HG02798 (cell line): ENCODE measurements at regions not wholly inside any gene's neighbourhood (a gene's known extent, or its start where the extent isn't known, plus 50 kb on each side); places are given as distances from the start of the nearest gene placed in this dataset.

Source experiments
- ATAC-seq: cut with Tn5 transposase; IDR thresholded peaks from one replicate; pipeline ENCODE4 v1.9.1; 2021; ENCODE audit warnings: mild to moderate bottlenecking; ENCODE audit not compliant: unreplicated experiment, poor library complexity

DNA sequence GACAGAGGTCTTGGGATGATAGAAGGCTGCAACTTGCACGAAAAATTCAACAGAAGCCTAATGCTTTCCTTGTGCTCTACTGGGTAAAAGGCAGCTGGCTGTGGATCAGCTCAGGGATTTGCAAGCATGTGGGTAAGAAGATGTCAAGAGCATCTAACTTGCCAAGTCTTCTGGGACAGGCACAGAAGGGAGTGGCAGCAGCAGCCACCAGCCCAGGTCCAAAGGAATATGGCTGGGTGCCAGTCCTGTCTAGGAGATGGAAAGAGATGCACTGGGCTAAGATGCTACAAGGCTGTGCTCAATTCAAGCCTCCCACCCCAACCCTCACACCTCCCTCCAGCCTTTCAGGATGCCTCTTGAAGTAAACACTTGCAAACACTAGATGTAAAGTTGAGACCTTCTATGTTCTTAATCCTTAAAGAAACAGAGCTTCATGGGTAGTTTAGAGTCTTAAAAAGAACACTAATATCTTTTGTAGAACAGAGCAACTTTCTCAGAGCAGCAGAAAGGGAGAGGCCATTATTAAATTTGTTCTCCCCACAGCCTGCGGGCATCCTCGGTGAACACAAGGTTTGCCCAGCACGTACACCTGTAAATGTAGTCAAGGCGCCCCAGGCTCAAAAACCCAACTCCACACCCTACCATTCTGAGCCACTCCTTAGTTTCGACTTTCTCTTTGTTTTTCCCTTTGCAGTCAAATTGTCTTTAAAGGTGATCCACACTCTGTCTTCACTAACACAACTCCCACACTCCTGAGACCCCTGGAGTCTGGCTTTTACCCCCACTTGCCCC, 64.6 kb upstream of the BCAR3 start:
- no peak for ATAC-seq

DNA sequence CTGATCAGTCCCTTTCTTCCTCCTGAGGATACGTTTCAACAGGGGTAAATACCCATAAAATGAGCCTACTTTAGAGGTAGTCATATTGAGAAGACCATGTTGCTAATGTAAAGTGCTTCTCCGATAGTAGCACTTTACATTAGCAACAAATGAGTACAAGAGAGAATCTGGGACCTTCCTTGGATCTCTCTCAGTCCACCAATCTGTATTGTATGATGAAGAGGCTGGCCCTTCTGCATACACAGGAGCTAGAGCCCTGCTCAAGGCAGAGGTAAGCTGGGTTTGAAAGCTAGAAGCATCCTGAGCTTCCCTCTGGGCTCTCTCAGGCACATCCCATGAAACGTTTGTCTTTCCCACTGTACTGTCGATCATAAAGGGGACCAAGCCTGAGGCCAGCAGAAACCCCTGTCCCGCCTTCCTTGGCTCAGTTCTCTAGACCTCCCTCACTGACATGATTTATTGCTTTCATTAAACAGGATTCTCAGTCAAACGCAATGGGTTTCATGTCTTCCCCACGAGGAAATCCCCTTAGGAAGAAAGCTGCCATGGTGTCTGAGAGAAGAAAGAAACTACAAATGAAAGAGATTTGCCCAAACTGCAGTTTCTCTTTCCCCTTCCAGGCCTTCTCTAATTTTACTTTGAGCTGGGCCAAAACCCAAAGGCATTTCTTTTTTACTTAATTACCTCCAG, 62.8 kb upstream of the BCAR3 start:
- ATAC-seq, result peak; percentile 59

- ATAC-seq, result no peak
These were observed 61.8 kb upstream of the BCAR3 start for GRCh38 chr1:93743465-93743864.

GRCh38 chr1:93740601-93741031, 59.0 kb upstream of the BCAR3 start:
- ATAC-seq, result no peak

- ATAC-seq, result no peak
These were observed 58.5 kb upstream of the BCAR3 start for GRCh38 chr1:93740157-93740556.

DNA sequence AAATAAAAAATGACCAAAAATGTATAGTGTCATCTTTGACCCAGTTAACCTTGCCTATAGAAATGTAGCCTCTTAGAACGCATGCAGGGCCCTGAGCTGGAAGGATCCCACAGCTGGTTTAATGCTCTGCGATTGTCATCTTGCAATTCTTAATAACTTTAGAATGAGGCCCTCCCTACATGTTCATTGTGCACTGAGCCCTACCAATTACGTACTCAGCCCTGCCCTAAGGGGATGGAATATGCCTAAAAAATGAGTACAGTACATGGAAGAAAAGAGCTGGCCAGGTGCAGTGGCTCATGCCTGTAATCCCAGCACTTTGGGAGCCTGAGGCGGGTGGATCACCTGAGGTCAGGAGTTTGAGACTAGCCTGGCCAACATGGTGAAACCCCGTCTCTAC, 57.8 kb upstream of the BCAR3 start:
- no peak for ATAC-seq

GRCh38 chr1:93738926-93739325, 57.3 kb upstream of the BCAR3 start:
- ATAC-seq, result no peak

- no peak for ATAC-seq
These were observed 56.5 kb upstream of the BCAR3 start for GRCh38 chr1:93738075-93738622.

DNA sequence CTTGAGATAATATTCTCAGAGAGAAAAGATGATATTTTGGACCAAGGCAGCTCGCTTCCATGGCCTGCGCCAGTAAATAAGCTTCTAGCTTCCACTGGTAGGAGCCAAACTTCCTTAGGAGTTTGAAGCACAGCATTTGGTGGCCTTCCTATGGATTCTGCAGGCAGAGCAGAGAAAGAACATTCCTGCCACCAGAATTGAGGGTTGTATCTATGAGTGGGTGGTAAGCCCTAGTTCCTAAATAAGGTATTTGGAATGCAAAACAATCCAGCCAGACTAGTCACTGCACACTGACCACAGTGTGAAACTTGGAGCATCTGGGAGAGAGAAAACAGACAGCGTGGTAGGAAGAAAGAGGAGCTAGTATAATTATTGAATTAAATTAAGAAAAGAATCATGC, 54.1 kb upstream of the BCAR3 start:
- no peak for ATAC-seq

DNA sequence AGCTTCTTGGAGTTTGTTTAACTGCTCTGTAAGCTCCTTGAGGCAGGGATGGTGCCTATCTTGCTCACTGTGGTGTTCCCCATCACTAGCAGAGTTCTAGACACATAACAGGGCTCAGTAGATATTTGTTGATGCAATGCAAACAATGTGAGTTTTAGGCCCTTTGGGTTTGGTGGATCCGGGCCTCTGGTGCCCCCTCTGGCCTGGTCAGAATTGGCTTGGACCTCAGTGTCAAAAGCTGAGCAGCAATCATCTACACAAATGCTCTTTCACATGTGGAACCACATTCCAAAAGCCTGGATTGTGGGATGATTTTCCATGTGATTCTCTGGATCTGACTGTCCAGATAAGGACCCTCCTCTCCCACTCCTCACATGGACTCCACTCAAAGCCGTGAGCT, 53.4 kb upstream of the BCAR3 start:
- ATAC-seq, result no peak

DNA sequence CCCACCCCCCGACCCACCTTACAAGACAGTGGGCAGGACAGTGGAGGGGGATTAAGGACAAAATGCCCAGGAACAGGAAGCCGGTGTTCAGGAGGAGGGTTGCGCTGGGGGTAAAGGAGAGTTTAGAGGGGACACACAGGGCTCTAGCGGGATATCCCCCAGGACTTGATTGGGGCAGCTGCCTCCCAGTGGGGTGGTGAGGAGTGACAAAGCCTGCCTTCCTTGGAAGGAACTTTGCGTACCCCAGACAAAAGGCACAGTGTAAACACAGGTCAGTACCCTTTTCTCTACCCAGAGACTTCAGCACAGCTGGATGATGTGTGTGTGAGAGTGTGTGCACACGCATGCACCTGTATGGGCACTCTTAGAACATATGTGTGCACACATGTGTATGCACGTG, 51.7 kb upstream of the BCAR3 start:
- no peak for ATAC-seq

DNA sequence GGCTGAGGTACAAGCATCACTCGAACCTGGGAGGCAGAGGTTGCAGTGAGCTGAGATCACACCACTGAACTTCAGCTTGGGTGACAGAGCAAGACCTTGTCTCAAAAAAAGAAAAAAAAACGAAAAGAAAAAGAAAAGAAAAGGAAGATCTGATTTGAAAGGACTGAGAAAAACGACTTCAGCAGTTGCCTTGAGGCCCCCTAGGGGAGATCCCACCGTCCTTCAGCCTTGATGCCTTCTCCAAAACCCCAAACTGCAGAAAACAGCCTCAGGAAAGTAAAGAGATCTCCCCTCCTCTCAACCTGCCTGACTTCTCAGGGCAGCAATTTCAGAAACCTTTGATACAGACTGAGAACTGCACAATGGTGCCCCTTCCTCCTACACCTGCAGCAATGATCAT, 50.9 kb upstream of the BCAR3 start:
- no peak for ATAC-seq
